IMR-90 (cell line): ENCODE measurements at regions not wholly inside any gene's neighbourhood (a gene's known extent, or its start where the extent isn't known, plus 50 kb on each side); places are given as distances from the start of the nearest gene placed in this dataset.

Experiments used
- BHLHE40 ChIP-seq: fragments of 150-350 bp; IDR thresholded peaks from 2 replicates; pipeline ENCODE4 v1.6.1; 2016; ENCODE audit warnings: mild to moderate bottlenecking, low read depth, low read length
- CEBPB ChIP-seq: IDR thresholded peaks from 2 replicates; pipeline ENCODE4 v1.6.1; 2012; ENCODE audit warnings: low read depth, low read length, improper control_type of control experiment
- MAZ ChIP-seq: IDR thresholded peaks from 2 replicates; pipeline ENCODE4 v1.6.1; 2012; ENCODE audit warnings: low read depth, mild to moderate bottlenecking, low read length, improper control_type of control experiment, moderate library complexity, borderline replicate concordance
- POLR2A ChIP-seq: IDR thresholded peaks from 2 replicates; pipeline ENCODE4 v1.6.1; 2012; ENCODE audit warnings: mild to moderate bottlenecking, low read depth, low read length
- RAD21 ChIP-seq: IDR thresholded peaks from 2 replicates; pipeline ENCODE4 v1.6.1; 2012; ENCODE audit warnings: low read length, improper control_type of control experiment
- RFX5 ChIP-seq: IDR thresholded peaks from 2 replicates; pipeline ENCODE4 v1.8.0; 2012; ENCODE audit warnings: low read depth, mild to moderate bottlenecking, low read length, moderate library complexity
- TF ChIP-seq, protein P1 (sequence below): fragments of 150-350 bp; IDR thresholded peaks from 2 replicates; pipeline ENCODE4 v1.6.1; 2017; ENCODE audit warnings: mild to moderate bottlenecking, antibody characterized with exemption, low read length, low read depth
- TF ChIP-seq, protein P2 (sequence below): conservative IDR thresholded peaks from 2 replicates; pipeline ENCODE4 v1.5.1; 2012; ENCODE audit warnings: mild to moderate bottlenecking, low read depth, low read length, improper control_type of control experiment

DNA sequence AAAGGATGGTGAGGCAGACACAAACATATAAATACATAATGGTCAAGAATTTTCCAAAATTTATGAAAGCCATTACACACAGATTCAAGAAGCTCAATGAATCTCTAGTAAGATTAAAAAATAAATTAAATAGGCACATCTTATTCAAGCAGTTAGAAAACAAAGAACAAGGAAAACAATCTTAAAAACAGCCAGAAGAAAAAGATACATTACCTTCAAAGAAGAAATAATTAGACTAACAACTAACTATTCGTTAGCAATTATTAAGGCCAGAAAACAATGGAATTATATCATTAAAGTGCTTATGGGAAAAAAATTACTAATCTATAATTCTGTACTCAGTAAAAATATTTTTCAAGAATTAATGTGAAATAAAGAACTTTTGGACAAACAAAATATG is 593.1 kb downstream of the EBF1 start:
- TF ChIP-seq, protein P1, sequence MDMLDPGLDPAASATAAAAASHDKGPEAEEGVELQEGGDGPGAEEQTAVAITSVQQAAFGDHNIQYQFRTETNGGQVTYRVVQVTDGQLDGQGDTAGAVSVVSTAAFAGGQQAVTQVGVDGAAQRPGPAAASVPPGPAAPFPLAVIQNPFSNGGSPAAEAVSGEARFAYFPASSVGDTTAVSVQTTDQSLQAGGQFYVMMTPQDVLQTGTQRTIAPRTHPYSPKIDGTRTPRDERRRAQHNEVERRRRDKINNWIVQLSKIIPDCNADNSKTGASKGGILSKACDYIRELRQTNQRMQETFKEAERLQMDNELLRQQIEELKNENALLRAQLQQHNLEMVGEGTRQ, result no peak
- no peak for TF ChIP-seq POLR2A
- TF ChIP-seq, protein P2, sequence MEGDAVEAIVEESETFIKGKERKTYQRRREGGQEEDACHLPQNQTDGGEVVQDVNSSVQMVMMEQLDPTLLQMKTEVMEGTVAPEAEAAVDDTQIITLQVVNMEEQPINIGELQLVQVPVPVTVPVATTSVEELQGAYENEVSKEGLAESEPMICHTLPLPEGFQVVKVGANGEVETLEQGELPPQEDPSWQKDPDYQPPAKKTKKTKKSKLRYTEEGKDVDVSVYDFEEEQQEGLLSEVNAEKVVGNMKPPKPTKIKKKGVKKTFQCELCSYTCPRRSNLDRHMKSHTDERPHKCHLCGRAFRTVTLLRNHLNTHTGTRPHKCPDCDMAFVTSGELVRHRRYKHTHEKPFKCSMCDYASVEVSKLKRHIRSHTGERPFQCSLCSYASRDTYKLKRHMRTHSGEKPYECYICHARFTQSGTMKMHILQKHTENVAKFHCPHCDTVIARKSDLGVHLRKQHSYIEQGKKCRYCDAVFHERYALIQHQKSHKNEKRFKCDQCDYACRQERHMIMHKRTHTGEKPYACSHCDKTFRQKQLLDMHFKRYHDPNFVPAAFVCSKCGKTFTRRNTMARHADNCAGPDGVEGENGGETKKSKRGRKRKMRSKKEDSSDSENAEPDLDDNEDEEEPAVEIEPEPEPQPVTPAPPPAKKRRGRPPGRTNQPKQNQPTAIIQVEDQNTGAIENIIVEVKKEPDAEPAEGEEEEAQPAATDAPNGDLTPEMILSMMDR, result no peak
- TF ChIP-seq RAD21, result no peak
- no peak for TF ChIP-seq RFX5
- no peak for TF ChIP-seq BHLHE40
- TF ChIP-seq CEBPB, result no peak
- TF ChIP-seq MAZ, result no peak
